ENCODE measurements at regions not wholly inside any gene's neighbourhood (a gene's known extent, or its start where the extent isn't known, plus 50 kb on each side); places are given as distances from the start of the nearest gene placed in this dataset.

DNA sequence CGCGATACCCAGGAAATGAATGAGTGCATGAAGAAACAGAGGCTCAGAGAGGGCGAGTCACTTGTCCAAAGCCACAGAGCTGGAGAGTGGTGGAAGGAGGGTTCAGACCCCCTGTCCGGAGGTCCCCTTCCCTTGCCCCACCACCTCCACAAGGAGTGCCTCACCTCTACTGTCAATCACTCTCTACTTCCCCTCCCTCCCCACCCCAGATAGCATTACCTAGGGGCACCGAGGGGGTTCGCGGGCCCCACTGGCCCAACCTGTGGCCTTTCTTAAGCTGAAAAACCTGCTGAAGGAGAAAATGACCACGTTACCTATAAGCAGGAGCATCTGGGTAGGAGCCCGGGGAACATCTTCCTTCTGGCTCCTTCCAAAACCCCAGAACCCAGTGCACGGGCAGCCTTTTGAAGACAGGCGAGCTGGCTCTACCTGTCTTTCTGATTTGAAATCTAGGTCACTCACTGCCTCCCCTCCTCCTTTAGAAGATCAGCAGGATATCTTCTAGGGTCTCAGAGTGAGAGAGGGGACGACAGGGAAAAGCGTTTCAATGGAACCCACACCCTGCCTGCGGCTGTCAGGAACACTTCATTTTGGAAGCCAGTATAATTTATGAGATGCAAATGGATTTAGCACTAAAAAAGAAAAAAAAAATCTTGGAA, 89.9 kb upstream of the MEF2A start:
- TF ChIP-seq, protein P1, sequence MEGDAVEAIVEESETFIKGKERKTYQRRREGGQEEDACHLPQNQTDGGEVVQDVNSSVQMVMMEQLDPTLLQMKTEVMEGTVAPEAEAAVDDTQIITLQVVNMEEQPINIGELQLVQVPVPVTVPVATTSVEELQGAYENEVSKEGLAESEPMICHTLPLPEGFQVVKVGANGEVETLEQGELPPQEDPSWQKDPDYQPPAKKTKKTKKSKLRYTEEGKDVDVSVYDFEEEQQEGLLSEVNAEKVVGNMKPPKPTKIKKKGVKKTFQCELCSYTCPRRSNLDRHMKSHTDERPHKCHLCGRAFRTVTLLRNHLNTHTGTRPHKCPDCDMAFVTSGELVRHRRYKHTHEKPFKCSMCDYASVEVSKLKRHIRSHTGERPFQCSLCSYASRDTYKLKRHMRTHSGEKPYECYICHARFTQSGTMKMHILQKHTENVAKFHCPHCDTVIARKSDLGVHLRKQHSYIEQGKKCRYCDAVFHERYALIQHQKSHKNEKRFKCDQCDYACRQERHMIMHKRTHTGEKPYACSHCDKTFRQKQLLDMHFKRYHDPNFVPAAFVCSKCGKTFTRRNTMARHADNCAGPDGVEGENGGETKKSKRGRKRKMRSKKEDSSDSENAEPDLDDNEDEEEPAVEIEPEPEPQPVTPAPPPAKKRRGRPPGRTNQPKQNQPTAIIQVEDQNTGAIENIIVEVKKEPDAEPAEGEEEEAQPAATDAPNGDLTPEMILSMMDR (IDR thresholded peaks at IDR 0.05; ENCODE audit: low read depth, low read length, poor library complexity, severe bottlenecking) = no peak
- TF ChIP-seq EZH2phosphoT487 (IDR thresholded peaks at IDR 0.05; ENCODE audit: borderline replicate concordance, low read length) = no peak
